Caki2 (cell line): ENCODE measurements at regions not wholly inside any gene's neighbourhood (a gene's known extent, or its start where the extent isn't known, plus 50 kb on each side); places are given as distances from the start of the nearest gene placed in this dataset.
"Not testable (repeated sequence)": the region's sequence is repeated elsewhere in the genome, so short reads cannot be mapped to it uniquely, and the experiment has no call there.

Experiments used
- DNase-seq: peaks from one replicate; pipeline ENCODE4 v3.0.0-alpha.2; 2015; ENCODE audit warnings: low read depth
- in situ Hi-C: cut with HindIII; loops from 2 replicates; pipeline ENCODE4 v1.10.0; 2016; ENCODE audit warnings: low sequenced_read_pairs, low pct_unique_long_range_greater_than_20kb, mixed read lengths

- in situ Hi-C loops, result no loop called here
- DNase-seq, result no peak
Observed at GRCh38 chr13:24986826-24987225, 109.1 kb upstream of the PABPC3 start.

- in situ Hi-C loops, DNase-seq: not testable (repeated sequence)
Observed at GRCh38 chr13:24989959-24990358, 106.0 kb upstream of the PABPC3 start.

GRCh38 chr13:24992946-24993345 lies 103.0 kb upstream of the PABPC3 start:
- in situ Hi-C loops, DNase-seq: not testable (repeated sequence)

- peak; percentile 74 for DNase-seq
Observed at GRCh38 chr13:24995225-24995804, 100.6 kb upstream of the PABPC3 start.

GRCh38 chr13:24997367-24997967 lies 98.5 kb upstream of the PABPC3 start:
- in situ Hi-C loops, result no loop called here
- DNase-seq, result peak; percentile 20

More at GRCh38 chr13:24995225-24995804, 100.6 kb upstream of the PABPC3 start:
- in situ Hi-C loops, result no loop called here

GRCh38 chr13:24998433-24998832 lies 97.5 kb upstream of the PABPC3 start:
- DNase-seq, result no peak
- in situ Hi-C loops, result no loop called here

GRCh38 chr13:25001476-25002206 lies 94.3 kb upstream of the PABPC3 start:
- in situ Hi-C loops, result no loop called here

GRCh38 chr13:25002311-25002710 lies 93.6 kb upstream of the PABPC3 start:
- peak; percentile 93 for DNase-seq
- in situ Hi-C loops, result not testable (repeated sequence)

More at GRCh38 chr13:25001476-25002206, 94.3 kb upstream of the PABPC3 start:
- DNase-seq, result peak; percentile 22

- DNase-seq, in situ Hi-C loops: not testable (repeated sequence)
Observed at GRCh38 chr13:25004489-25004888, 91.4 kb upstream of the PABPC3 start.

GRCh38 chr13:25005050-25005497 lies 90.9 kb upstream of the PABPC3 start:
- DNase-seq, result peak; percentile 68
- in situ Hi-C loops, result not testable (repeated sequence)

GRCh38 chr13:25007389-25007788 lies 88.5 kb upstream of the PABPC3 start:
- DNase-seq, in situ Hi-C loops: not testable (repeated sequence)

GRCh38 chr13:25014398-25014973 lies 81.5 kb upstream of the PABPC3 start:
- in situ Hi-C loops, DNase-seq: not testable (repeated sequence)

- in situ Hi-C loops, DNase-seq: not testable (repeated sequence)
Observed at GRCh38 chr13:25017176-25017575, 78.8 kb upstream of the PABPC3 start.

- DNase-seq, result peak; percentile 84
- in situ Hi-C loops, result not testable (repeated sequence)
Observed at GRCh38 chr13:25017808-25018728, 77.9 kb upstream of the PABPC3 start.

GRCh38 chr13:25018729-25019115 lies 77.2 kb upstream of the PABPC3 start:
- peak; percentile 68 for DNase-seq
- in situ Hi-C loops, result no loop called here

- in situ Hi-C loops, DNase-seq: not testable (repeated sequence)
Observed at GRCh38 chr13:25019741-25020140, 76.2 kb upstream of the PABPC3 start.

- no peak for DNase-seq
- in situ Hi-C loops, result no loop called here
Observed at GRCh38 chr13:25024175-25024574, 71.8 kb upstream of the PABPC3 start.

GRCh38 chr13:25032160-25032559 lies 63.8 kb upstream of the PABPC3 start:
- DNase-seq, result no peak
- in situ Hi-C loops, result no loop called here
